Peyer's patch (tissue), 4 donors: ENCODE measurements at regions not wholly inside any gene's neighbourhood (a gene's known extent, or its start where the extent isn't known, plus 50 kb on each side); places are given as distances from the start of the nearest gene placed in this dataset.

ENCODE experiments used
- CTCF ChIP-seq, 6 experiments: fragments of 450-650 bp in 4 of 6; fragments of 200-600 bp in 2 of 6; sonication (generic) in 1 of 6; IDR thresholded peaks; one replicate each; pipeline ENCODE4 v1.5.1; 2017 to 2019; ENCODE audit warnings: antibody characterized with exemption in 6 of 6, mild to moderate bottlenecking in 3 of 6, moderate library complexity in 1 of 6
- POLR2A ChIP-seq, 2 donors: fragments of 450-650 bp; IDR thresholded peaks; one replicate each; pipeline ENCODE4 v1.5.1; 2017; ENCODE audit warnings: antibody characterized with exemption in 2 of 2, mild to moderate bottlenecking in 2 of 2, moderate library complexity in 2 of 2

DNA sequence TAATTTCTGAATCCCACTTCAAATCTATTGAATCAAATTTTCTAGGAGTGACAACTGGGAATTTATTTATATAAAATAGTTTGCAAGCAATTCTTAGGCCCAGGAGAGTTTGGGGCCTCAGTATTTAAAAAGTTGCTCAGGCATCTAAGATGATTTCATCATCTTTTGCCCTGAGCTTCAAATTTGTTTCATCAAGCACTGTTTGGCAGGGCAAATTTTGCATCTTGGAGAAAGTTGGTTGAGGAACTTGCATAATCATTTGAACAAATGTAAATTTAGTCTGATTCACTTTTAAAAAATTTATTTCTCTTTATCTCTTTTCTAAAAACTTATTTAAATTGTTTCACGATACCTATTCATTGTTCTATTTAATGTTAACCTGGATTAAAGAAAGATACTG lies 702.8 kb downstream of the SI start:
- TF ChIP-seq POLR2A (IDR thresholded peaks at IDR 0.05) (no peak), CTCF (IDR thresholded peaks at IDR 0.05) (no peak)
